ENCODE measurements at regions not wholly inside any gene's neighbourhood (a gene's known extent, or its start where the extent isn't known, plus 50 kb on each side); places are given as distances from the start of the nearest gene placed in this dataset.

DNA sequence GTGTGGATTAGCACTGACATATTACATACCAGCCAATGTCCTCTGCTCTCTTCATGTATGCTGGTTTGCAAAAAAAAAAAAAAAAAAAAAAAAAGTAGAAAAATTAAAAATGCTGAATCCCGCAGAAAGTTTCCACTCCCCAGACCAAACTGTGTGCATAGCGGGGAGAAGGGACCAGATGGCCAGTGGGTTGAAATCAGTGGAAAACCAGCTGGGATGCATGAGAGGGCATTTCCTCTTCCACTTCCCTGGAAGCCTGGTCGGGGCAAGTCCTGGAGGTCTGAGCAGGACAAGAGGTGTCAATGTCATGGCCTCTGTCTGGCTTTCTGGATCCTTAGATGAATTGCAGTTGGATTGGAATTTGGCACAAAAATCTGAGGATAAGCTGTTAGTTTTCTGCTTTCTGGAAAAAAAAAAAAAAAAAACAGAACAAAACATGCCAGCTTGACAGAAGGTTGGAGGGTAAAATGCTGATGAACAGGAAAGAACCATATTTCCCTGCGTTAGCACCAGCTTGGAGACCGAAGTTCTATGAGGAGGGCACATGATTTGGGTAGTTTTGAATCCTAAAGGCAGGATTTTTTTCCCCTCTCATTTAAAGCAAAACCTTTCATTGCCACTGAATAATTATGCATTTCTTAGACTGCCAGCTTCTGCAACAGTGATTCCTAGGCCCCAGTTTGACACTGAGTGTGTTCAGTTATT lies 941.5 kb upstream of the EEF2KMT start:
- no peak for DNase-seq (ENCODE audit: low read depth in 4 of 4, low spot score in 3 of 4)

DNA sequence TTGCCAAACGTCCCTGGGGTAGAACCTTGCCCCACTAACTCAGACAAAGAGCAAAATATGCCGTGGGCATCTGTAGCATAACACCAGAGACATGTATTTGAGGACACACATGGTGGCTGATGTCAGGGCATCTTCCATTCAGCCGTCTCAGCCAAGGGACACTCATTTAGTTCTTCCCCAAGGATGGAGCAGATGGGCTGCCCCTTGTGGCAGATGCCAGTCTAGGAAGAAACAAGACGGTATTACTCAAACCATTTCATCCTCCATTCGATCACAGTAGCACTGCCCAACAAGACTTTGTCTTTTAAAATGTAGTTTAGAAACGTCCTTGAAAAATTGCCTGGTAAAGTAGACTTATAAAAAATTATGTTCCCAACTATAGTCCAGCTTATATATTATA lies 937.6 kb upstream of the EEF2KMT start:
- DNase-seq (ENCODE audit: low read depth in 4 of 4, low spot score in 3 of 4) = no peak

- no peak for DNase-seq (ENCODE audit: low read depth in 4 of 4, low spot score in 3 of 4)
Observed at GRCh38 chr16:6034511-6034910, 936.9 kb upstream of the EEF2KMT start.

GRCh38 chr16:6032438-6032837 lies 934.8 kb upstream of the EEF2KMT start:
- no peak for DNase-seq (ENCODE audit: low read depth in 4 of 4, low spot score in 3 of 4)

DNA sequence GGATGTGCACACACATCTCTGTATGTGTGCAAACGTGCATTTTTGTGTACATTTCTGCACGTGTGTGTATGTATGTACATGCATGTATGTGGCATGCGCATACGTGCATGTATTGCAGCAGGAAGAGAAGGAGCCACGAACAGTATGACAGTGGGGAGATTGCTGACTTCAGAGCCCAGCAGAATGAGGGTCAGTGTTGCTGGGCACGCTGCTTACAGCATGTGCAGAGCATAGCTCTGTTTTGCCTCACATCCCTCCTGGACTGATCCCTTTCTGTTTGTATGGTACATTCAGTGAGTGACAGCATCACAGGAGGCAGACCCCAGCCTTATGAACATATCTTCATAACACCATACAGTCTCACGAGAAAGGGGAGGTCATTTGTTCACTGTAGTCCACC lies 934.0 kb upstream of the EEF2KMT start:
- DNase-seq (ENCODE audit: low read depth in 4 of 4, low spot score in 3 of 4) = no peak

DNA sequence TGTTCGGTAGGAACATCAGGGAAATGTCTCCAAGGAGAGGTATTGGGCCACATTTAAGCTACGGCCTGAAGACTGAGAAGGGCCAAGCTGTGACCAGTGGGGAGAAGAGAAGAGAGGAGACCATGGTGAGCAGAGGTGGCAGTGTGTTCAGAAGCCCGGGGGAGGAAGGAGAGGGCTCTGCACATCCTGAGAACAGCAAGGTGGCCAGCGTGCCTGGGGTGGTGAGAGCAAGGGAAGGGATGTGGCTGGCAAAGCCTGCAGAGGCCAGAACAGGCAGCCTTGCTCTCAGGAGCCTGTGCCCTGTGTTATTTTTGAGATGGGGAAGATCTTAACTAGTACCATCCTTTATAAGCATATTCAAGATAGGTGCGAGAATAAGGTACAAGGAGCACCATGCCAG lies 933.5 kb upstream of the EEF2KMT start:
- DNase-seq (ENCODE audit: low read depth in 4 of 4, low spot score in 3 of 4) = no peak

- DNase-seq (ENCODE audit: low read depth in 4 of 4, low spot score in 3 of 4) = no peak
Observed at GRCh38 chr16:6027733-6028132, 930.1 kb upstream of the EEF2KMT start.

GRCh38 chr16:6023449-6023848 lies 925.9 kb upstream of the EEF2KMT start:
- DNase-seq (ENCODE audit: low read depth in 4 of 4, low spot score in 3 of 4) = no peak

GRCh38 chr16:6021276-6021943 lies 923.8 kb upstream of the EEF2KMT start:
- no peak for DNase-seq (ENCODE audit: low read depth in 4 of 4, low spot score in 3 of 4)

DNA sequence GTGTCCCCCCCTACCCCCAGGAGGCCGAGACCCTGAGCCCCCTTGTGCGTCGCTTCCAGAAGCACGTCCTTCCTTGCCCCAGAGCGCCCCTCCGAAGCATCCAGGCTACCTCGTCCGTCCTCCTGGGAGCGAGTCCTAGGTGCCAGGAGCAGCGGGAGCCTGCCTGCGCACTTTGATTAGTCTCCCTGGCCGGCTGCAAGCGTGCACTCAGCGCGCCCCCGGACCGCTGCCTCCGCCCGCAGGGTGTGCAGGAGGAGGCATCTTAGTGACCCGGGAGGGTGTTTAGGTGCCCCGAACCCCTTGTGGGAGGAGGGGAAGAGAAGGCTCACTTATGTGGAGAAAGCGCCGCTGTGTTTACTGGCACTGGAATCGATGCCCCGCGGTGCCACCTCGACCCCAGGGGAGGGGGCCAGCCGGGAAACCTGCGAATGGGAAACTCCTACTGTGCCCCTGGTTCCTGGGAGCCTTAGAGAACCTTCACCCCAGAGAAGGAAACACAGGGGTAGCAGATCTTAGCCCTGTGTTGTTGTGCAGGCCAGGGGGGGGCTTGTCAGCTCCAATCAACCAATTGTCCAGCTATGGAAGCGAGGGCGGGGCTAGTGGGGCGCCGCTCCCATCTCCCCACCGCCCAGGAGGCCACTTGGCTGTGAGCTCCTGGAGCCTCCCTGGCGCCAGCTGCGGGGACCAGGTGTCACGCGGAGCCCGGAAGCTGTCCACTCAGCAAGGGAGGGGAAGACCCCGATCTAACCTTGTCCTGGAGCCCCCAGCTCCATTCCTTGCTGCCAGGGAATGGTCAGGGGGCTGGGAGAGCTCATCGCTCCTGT lies 922.8 kb upstream of the EEF2KMT start:
- no peak for DNase-seq (ENCODE audit: low read depth in 4 of 4, low spot score in 3 of 4)

DNA sequence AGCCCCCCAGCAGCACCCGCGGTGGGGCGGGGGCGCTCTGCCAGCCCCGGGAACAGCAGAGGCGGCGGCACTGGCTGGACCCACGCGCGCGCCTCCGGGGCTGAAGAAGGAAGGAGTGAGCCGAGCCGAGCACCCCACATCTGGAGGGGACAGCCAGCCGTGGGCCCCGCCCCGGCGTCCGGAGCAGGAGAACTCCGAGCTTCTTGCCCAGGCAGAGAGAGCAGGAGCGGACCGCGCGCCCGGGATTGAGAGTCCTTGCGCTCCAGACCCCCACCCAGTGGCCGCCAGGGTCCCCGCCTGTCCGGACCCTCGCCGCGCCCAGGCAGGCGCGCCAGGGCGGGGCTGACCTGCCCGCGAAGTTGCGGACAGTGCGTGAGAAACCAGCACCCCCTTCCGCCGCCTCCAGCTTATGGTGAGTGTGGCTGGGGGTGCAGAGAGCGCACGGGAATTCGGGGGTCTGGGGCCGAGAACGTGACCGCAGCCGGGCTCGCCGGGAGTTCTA lies 921.9 kb upstream of the EEF2KMT start:
- DNase-seq (ENCODE audit: low read depth in 4 of 4, low spot score in 3 of 4) = no peak

GRCh38 chr16:6018848-6019489 lies 921.4 kb upstream of the EEF2KMT start:
- DNase-seq (ENCODE audit: low read depth in 4 of 4, low spot score in 3 of 4) = no peak

- peak in 1 of 4 donors; percentile 14 for DNase-seq (ENCODE audit: low read depth in 4 of 4, low spot score in 3 of 4)
Observed at GRCh38 chr16:6016530-6017184, 919.1 kb upstream of the EEF2KMT start.

DNA sequence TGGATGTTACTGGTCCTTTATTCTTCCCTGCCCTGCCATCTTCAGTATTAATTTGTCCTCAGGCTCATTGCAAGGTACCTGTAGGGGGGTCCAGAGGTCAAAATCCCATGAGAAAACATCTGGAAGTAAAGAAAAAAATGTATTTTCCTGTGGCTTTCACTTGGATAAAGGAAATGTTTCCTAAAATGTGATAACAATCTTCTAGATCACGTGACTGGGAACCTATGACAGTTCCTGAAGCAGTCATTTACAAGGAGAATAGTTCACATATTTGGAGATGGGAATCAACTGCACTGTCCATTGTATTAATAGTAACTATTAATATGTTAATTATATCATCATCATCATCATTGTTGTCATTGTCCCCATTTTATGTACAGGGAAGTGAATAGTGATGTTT lies 915.1 kb upstream of the EEF2KMT start:
- no peak for DNase-seq (ENCODE audit: low read depth in 4 of 4, low spot score in 3 of 4)

GRCh38 chr16:6009151-6009550 lies 911.6 kb upstream of the EEF2KMT start:
- no peak for DNase-seq (ENCODE audit: low read depth in 4 of 4, low spot score in 3 of 4)

- DNase-seq (ENCODE audit: low read depth in 4 of 4, low spot score in 3 of 4) = no peak
Observed at GRCh38 chr16:6008670-6009069, 911.1 kb upstream of the EEF2KMT start.

- no peak for DNase-seq (ENCODE audit: low read depth in 4 of 4, low spot score in 3 of 4)
Observed at GRCh38 chr16:5993356-5993755, 895.8 kb upstream of the EEF2KMT start.

DNA sequence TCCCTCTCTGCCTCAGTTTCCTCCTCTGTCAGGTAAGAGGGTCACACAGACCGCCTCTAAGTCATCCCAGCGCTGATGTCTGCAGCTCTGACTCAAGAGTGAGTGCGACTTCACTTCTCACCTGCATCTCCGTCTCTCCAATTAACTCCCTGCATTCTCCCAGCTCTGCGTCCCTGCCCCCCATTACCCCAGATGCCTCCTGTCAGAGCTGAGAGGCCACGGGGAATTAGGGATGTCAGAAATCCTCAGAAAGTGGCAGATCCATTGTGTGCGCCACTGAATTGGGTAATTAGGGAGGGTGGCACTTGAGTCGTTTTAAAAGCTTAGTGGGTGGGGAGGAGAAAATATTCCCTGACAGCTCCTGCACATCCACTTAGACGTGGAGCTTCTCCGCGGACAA lies 885.4 kb upstream of the EEF2KMT start:
- DNase-seq (ENCODE audit: low read depth in 4 of 4, low spot score in 3 of 4) = no peak

- DNase-seq (ENCODE audit: low read depth in 4 of 4, low spot score in 3 of 4) = no peak
Observed at GRCh38 chr16:5979905-5980550, 882.4 kb upstream of the EEF2KMT start.

- no peak for DNase-seq (ENCODE audit: low read depth in 4 of 4, low spot score in 3 of 4)
Observed at GRCh38 chr16:5977329-5977728, 879.7 kb upstream of the EEF2KMT start.
